GM18870 (cell line): ENCODE measurements at regions not wholly inside any gene's neighbourhood (a gene's known extent, or its start where the extent isn't known, plus 50 kb on each side); places are given as distances from the start of the nearest gene placed in this dataset.

ENCODE experiments used
- ATAC-seq: cut with Tn5 transposase; IDR thresholded peaks from one replicate; pipeline ENCODE4 v1.9.1; 2021; ENCODE audit warnings: moderate library complexity; ENCODE audit not compliant: unreplicated experiment

DNA sequence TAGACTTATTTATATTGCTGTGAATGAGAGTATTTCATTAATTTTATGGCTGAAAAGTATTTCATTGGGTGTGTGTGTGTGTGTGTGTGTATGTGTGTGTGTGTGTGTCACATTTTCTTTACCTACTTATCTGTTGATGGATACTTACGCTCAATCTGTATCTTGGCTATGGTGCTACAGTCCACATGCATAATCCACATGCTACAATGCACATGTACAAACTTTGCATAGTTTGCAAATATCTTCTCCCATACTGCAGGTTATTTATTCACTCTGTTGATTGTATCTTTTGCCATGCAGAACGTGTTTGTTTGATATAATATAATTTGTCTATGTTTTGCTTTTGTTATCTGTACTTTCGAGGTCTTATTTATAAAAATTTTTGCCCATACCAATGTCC lies 167.8 kb downstream of the RAB28 start:
- no peak for ATAC-seq

GRCh38 chr4:13313856-13314255 lies 170.3 kb downstream of the RAB28 start:
- ATAC-seq = no peak

- ATAC-seq = no peak
These were observed 171.9 kb downstream of the RAB28 start for GRCh38 chr4:13312264-13312663.

DNA sequence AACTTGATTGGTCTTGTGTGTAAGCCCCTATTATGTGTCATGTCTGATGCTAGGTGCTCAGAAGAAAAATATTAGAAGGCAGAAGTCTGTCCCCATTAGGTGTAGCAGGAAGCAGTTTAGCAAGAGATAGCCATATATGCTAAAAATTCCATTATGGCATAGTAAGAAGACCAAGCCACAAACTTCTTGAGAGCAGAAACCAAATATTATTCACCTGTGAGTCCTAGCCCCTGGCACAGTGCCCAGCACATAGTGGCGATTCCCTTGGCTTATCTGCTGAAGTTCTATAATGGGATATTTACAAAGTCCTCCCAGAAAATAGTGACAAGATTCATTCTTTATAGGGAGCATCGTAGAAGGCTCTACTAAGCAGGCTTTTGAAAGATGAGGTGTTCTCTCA lies 174.4 kb downstream of the RAB28 start:
- no peak for ATAC-seq

DNA sequence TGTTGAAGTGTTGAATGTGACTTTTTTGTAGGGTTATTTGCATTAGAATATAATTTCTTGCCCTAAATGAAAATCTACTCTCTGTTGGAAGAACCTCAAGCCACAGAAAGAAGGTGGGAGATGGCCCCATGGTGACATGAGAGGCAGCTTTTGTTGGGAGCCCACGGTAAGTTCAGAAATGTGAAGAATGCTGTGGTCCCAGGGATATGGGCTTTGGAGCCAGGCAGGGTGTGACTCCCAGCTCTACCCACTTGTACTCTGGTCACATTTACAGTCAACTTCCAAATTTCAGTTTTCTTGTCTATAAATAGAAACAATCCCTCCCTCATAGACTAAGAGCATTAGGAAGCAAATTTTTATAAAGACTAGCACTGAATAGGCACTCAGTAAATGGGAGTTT lies 177.8 kb downstream of the RAB28 start:
- no peak for ATAC-seq

DNA sequence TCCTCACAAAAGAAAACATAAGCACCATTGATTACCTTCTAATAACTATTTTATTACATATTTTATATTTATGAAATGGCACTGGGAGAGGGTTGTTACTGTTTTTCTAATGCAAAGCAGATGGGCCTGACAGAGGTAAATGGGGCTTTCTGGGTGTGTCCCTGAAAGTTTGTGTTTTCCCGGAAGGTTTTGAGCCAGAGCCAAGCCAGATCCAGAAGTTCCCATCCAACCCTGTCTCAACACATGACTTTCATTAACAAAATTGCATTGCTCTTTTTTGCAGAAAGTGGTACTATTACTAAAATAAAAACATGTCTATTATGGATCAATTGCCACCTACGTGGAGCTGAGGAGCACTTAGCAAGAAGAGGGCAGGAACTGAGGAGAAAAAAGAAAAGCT lies 181.3 kb downstream of the RAB28 start:
- no peak for ATAC-seq

DNA sequence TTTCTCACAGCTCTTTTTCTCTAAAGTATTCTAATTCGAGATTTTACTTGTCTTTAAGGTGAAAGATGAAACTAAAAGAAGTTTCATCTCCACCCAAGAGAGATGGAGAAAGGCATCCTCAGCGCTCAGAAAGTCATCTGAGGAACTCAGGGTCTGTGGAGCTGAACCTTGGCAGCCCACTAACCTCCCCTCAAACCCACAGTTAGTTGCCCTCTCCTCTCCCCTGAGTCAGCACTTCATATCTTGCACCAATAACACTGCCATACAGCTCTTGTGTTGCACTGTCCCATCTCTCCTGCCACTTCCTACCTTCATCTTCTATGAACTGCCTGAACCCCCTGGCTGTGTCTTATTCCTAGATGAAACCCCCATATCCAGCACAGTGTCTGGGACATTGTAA lies 184.8 kb downstream of the RAB28 start:
- no peak for ATAC-seq

DNA sequence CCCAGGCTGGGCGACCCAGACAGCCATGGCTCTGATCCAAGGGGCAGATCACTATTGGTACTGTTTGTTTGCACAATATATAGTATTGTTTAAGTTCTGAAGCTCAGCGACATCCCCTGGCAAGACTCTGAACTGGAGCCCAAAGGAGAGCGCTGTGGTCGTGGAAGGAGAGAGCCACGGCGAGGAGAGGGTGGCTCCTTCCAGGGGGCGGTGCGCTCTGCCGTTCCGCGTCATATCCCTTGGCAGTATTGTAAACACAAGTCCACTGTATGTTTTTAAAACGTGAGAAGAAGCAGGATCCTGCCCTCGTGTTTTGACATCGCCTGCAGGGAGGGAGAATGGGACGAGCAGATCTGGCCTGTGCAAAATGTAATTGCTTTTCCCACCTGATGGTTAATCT lies 185.5 kb downstream of the RAB28 start:
- ATAC-seq = no peak

DNA sequence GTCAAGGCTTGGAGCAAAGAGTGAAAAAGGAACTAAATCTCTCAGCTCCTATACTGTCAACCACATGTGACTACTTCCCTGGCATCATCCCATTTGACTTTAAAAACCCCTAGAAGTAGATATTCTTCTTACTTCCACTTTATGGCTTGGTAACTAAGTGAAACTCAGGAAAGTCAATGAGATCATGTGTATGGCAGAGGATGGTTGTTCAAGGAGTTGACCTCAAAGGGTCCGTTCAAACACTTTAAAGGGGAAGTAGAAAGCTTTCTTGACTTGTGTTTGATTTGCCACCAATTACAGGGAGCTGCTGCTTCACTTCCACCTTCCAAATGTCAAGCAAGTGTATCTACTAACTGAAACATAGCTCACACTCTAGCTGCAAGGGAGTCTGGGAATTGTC lies 187.2 kb downstream of the RAB28 start:
- no peak for ATAC-seq

GRCh38 chr4:13294961-13295605 lies 189.1 kb downstream of the RAB28 start:
- no peak for ATAC-seq

DNA sequence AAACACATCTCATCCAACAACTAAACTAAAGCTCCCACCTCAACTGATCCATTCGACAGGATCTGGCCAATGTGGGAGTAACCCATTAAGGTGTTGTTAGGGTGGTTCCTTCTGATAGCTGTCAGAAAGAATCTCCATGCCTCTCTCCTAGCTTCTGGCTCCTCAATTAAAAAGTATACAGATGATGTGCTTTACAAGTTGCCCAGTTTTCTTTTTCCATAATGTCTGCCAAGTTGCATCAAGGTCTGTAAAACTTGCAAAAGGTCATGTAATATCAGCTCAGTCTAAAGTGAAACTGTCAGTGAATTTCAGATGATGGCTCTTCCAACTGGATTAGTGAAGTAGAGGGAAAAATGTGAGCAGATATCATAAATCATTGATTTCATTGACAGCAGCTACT lies 191.8 kb downstream of the RAB28 start:
- ATAC-seq = no peak

GRCh38 chr4:13289391-13289790 lies 194.7 kb downstream of the RAB28 start:
- no peak for ATAC-seq

- ATAC-seq = no peak
These were observed 198.8 kb downstream of the RAB28 start for GRCh38 chr4:13285336-13285735.

GRCh38 chr4:13284932-13285331 lies 199.2 kb downstream of the RAB28 start:
- ATAC-seq = no peak

GRCh38 chr4:13276357-13276756 lies 207.8 kb downstream of the RAB28 start:
- ATAC-seq = no peak

DNA sequence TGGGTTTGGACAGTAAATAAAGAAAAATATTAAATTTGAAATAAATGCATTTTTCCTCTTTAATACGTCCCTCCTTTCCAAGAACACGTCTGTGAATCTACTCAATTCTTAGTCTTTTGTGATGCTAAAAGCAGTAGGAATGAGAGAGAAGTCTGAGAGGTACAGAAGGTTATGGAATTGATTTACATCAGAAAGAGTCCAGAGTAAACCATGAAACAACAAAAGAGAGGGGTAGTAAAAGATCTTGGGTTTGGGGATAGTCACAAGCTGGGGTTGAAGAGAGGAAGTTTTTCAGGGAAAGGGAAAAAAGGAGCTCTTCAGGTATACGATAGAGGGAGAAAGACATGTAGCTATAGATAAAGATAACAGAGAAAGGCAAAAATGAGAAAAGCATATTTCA lies 215.4 kb downstream of the RAB28 start:
- ATAC-seq = no peak

DNA sequence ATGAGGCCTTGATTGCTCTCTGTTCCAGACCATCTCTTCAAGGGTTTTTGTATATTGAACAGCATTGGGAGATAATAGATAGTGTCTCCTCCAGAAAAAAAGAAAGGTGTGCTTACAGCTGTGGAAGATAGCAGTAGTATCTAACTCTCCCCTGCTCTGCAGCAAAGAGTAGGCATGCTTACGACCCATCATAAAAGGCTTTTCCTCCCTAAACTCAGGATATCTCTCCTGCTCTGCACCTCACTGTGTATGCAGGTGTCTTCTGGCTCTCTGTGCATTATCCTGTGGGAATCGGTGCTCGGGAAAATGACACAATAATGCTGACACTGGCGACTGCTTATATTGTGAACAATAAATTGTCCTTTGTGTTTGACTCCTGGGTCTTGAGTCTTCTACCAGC lies 216.0 kb downstream of the RAB28 start:
- no peak for ATAC-seq

- ATAC-seq = no peak
These were observed 217.0 kb downstream of the RAB28 start for GRCh38 chr4:13267091-13267490.

- ATAC-seq = no peak
These were observed 217.5 kb downstream of the RAB28 start for GRCh38 chr4:13266687-13267086.

DNA sequence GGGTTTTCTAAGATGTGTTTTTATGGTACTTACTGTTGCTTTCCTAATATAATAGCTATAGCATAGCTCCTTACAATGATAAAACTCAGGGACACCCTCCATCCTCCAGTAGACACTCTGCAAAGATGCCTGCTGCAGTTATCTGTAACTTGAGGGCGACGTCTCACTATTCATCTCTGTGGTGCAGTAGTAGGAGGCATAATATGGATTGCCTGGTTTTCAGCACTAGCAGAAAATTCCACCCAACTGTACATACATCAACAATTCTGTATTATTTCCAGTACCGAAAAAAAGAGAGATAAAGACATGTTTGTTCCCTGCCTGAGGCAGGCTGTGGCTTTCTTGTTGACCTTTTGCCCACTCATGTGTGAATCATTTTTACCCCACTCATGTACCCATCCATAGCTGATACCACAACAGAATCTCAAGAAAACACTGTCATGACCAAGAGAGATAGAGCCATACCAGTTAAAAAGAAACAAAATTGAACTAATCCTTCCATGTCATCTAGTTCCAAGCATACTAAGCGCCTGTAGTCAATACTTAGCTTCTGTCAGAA lies 220.1 kb downstream of the RAB28 start:
- no peak for ATAC-seq

DNA sequence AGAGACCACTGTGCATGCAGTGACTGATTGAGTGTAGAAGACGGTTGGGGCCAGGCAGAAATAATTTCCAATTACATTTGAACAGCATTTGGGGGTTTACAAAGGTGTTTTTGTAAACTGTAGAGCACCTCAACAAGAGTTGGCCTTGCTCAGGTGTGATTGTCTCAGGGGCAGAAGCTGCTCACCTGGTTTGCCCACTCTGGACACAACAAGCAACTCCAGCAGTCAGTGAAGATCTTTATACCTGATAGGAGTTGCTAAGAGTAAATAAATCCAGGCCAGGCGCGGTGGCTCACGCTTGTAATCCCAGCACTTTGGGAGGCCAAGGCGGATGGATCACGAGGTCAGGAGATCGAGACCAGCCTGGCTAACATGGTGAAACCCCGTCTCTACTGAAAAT lies 221.3 kb downstream of the RAB28 start:
- ATAC-seq = no peak

DNA sequence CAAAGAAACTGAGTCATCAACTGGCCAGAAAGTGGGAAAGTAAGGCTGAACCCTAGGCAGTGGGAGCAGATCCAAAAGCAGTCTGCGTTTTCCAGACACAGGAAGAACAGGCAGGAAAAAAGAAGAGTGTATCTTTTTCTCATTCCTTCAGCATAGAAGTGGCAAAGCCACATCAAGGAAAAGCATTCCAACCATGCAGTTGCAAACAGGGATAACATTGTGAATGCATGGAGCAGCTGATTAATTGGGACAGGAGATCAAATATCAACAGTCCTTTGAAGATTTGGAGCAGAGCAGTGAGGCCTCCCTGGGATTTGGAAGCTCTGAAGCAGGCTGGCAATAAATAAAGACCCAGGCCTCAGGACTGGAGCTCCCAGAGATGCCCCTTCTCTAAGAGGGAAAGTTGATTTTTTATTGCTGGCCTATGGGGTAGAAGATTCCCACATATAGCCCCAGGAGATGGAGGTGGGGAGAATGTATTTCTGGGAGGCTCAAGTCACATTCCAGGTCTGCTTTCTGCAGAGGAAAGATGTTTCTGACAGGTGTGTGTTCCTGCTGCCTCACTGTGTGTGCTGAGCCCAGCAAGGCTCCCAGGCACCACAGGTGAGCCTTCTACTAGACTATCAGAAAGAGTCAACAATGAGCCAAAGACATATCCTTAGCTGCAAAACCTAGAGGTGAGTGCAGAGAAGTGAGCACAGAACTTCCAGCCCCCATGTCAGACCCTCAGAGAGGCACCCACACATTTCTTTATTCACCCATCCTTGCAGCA lies 222.5 kb downstream of the RAB28 start:
- ATAC-seq = no peak
